Esophagus (tissue), 2 donors: ENCODE measurements at regions not wholly inside any gene's neighbourhood (a gene's known extent, or its start where the extent isn't known, plus 50 kb on each side); places are given as distances from the start of the nearest gene placed in this dataset.

ENCODE experiments used
- H3K27ac ChIP-seq, 2 donors: one replicate each; pipeline ENCODE4 v1.5.1; 2013; ENCODE audit warnings: low read depth in 2 of 2, mild to moderate bottlenecking in 2 of 2, inconsistent platforms in 1 of 2, low read length in 1 of 2, moderate library complexity in 1 of 2
- H3K27me3 ChIP-seq, 2 donors: one replicate each; pipeline ENCODE4 v1.6.1; 2013; ENCODE audit warnings: low read length in 2 of 2, control low read depth in 1 of 2, mild to moderate bottlenecking in 1 of 2; ENCODE audit not compliant: insufficient read depth in 2 of 2, control insufficient read depth in 1 of 2
- H3K36me3 ChIP-seq, 2 donors: one replicate each; pipeline ENCODE4 v1.6.1; 2013; ENCODE audit warnings: low read length in 1 of 2; ENCODE audit not compliant: control insufficient read depth in 2 of 2, insufficient read depth in 2 of 2
- H3K4me1 ChIP-seq, 2 donors: one replicate each; pipeline ENCODE4 v1.6.1; 2013; ENCODE audit warnings: low read length in 1 of 2; ENCODE audit not compliant: control insufficient read depth in 2 of 2, insufficient read depth in 2 of 2
- H3K4me3 ChIP-seq, 2 donors: one replicate each; pipeline ENCODE4 v1.5.1; 2013; ENCODE audit warnings: low read length in 2 of 2, mild to moderate bottlenecking in 2 of 2, low read depth in 1 of 2, moderate library complexity in 1 of 2
- H3K9me3 ChIP-seq, 2 donors: one replicate each; pipeline ENCODE4 v1.6.1; 2013; ENCODE audit warnings: mild to moderate bottlenecking in 2 of 2, low read depth in 1 of 2, low read length in 1 of 2, moderate library complexity in 1 of 2; ENCODE audit not compliant: control insufficient read depth in 2 of 2, insufficient read depth in 1 of 2
- WGBS, 2 donors: extraction: QIAGEN DNeasy Blood & Tissue Kit; methylation state at CpG; one replicate each; pipeline ENCODE4 v1.1.7; 2013; 5-methylcytosine and 5-hydroxymethylcytosine counted together
- donor health status: healthy with polysubstance abuse.
- donor health status: Bipolar disorder and iron deficiency.

DNA sequence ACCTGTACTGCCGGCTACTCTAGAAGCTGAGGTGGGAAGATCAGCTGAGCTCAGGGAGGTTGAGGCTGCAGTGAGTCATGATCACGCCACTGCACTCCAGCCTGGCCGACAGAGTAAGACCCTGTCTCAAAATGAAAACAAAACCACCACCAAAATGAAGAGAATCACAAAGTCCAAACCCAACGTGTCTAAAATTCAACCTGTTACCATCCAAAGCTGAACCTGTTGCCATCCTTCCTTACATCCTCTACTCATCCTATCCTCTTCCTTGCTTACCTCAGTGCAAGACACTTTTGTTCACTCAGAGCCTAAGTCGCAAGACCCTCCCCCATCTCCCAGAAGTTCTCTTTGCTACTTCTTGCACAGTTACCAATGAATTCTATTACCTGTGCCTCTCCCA is 299.7 kb downstream of the ATP23 start:
- Histone ChIP-seq H3K27ac (no peak overlapping the region), H3K9me3 (no peaks in the 10 kb centered on the region), H3K4me1 (no peaks in the 10 kb centered on the region), H3K4me3 (no peak overlapping the region), H3K27me3 (peaks cover 0 to 4% of the 10 kb centered on the region in 2 donors), H3K36me3 (no peaks in the 10 kb centered on the region)
- WGBS, 2 donors, result 91 to 97% methylated on average over 5 of the region's 5 CpGs

DNA sequence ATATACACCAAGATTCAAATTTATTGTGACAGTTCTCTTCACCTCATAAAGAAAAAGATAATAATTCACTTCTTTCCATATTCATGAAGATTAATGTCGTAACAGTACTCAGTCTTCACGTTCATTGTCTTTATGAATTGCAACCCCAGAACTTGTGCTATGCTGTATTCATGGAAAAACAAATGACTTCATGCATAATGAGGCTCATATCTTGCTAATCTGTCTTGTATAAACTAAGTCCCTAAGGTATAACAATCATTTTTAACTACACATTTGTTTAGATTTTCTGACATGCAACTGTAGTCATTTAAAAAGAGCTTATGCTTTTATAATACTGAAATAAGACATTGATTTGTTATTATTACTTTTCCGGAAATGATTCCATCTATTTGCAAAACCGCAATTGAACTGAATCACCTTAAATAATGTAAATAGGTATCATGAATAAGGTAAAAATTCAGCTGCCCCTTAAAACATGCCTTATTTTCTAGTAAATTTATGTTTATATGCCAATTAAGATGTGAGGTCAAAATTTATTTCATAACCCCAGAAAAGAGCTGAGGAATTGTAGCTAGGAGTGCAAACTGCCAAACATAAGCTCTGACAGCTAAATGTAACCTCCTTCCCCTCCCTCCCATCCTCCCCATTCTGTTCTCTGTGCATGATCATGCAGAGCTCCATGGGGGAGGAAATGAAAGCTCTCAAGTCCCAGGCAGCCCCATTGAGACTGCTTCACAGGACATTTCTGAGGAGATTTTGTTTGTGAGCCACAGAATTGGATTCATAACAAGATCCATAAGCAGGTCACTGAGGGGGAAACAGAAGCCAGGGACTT is 301.6 kb downstream of the ATP23 start:
- peaks cover 0 to 4% of the 10 kb centered on the region in 2 donors for H3K27me3 ChIP-seq
- no peaks in the 10 kb centered on the region for H3K4me1 ChIP-seq
- no peak overlapping the region for H3K4me3 ChIP-seq
- H3K36me3 ChIP-seq, result no peaks in the 10 kb centered on the region
- no peaks in the 10 kb centered on the region for H3K9me3 ChIP-seq
- WGBS, 2 donors, result 58 to 73% methylated on average over 4 of the region's 4 CpGs
- H3K27ac ChIP-seq, result no peak overlapping the region

DNA sequence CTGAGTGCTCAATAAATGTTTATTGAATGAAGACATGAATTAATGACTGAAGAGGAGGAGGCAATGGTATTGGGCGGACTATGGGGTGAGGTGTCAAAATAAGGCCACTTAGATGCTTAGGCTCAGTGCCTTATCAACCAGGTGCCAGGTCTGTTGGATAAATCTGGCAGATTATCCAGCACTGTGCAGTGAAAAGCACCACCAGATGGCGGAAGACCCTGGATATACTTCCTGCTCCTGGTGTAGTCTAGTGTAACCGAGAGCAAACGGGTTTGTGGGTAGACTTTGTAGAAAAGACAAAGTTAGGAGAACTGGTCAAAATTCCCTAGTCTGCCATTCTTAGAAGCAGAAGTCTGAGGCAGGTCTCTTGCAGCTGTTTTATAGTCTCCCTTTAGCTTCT is 306.3 kb downstream of the ATP23 start:
- 92 to 94% methylated on average over 4 of the region's 4 CpGs for WGBS, 2 donors

DNA sequence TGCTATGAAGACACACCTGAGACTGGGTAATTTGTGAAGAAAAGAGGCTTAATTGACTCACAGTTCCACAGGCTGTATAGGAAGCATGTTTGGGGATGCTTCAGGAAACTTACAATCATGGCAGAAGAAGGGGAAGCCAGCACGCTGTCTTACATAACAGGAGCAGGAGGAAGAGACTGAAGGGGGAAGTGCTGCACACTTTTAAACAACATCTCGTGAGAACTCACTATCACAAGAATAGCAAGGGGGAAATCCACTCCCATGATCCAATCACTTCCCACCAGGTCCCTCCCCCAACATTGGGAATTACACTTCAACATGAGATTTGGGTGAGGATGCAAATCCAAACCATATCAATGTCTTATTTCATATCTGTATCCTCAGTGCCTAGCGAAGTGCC is 307.2 kb downstream of the ATP23 start:
- H3K27me3 ChIP-seq, result no peaks in the 10 kb centered on the region
- no peaks in the 10 kb centered on the region for H3K4me1 ChIP-seq
- no peaks in the 10 kb centered on the region for H3K9me3 ChIP-seq
- H3K36me3 ChIP-seq, result no peaks in the 10 kb centered on the region
- H3K27ac ChIP-seq, result no peak overlapping the region
- WGBS, 2 donors, result 84 to 87% methylated on average over 3 of the region's 3 CpGs
- no peak overlapping the region for H3K4me3 ChIP-seq

More for the DNA sequence above, 306.3 kb downstream of the ATP23 start:
- H3K9me3 ChIP-seq, result no peaks in the 10 kb centered on the region
- H3K27ac ChIP-seq, result no peak overlapping the region
- no peaks in the 10 kb centered on the region for H3K4me1 ChIP-seq
- H3K27me3 ChIP-seq, result no peaks in the 10 kb centered on the region
- H3K36me3 ChIP-seq, result no peaks in the 10 kb centered on the region
- H3K4me3 ChIP-seq, result no peak overlapping the region

DNA sequence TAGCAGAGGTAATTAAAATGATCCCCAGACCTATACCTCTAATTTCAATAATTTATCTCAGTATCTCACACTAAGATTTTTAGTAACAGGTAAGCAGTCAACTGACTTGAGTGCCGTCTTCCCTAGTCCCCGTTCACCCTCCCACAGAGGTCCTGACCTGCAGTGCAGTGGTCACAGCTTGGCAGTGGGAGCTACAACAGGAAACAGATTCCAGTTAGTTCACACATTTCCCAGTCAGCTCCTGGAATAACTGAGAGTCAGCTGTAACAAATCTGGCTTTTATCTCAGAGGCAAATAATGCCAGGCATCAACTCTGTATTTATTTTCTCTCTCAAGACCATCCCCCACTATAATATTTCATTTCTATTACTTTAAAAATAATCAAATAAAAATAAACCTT is 308.2 kb downstream of the ATP23 start:
- H3K4me3 ChIP-seq, result no peak overlapping the region
- H3K9me3 ChIP-seq, result no peaks in the 10 kb centered on the region
- 67 to 69% methylated on average over 2 of the region's 2 CpGs for WGBS, 2 donors
- no peaks in the 10 kb centered on the region for H3K27me3 ChIP-seq
- H3K4me1 ChIP-seq, result no peaks in the 10 kb centered on the region
- H3K27ac ChIP-seq, result no peak overlapping the region
- H3K36me3 ChIP-seq, result no peaks in the 10 kb centered on the region

DNA sequence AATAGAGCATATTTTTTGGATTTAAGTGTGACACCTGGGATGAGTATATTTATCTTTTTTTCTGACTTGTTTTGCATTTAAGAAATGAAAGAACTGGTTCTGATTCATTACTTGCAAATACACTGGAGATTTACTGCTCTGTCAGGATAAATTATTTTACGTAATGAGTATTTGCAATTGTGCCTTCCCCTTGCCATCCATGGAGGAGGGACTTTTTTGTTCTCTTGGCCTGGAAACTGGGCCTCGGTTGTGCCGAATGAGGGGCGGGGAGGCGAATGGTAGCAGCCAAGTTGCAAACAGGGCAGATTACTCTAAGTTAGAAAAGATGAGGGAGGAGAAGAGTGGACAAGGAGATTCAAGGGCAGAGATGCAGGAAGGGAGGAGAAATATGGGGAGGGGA is 308.7 kb downstream of the ATP23 start:
- no peaks in the 10 kb centered on the region for H3K36me3 ChIP-seq
- no peak overlapping the region for H3K27ac ChIP-seq
- 64 to 71% methylated on average over 5 of the region's 5 CpGs for WGBS, 2 donors
- no peaks in the 10 kb centered on the region for H3K4me1 ChIP-seq
- H3K27me3 ChIP-seq, result no peaks in the 10 kb centered on the region
- H3K9me3 ChIP-seq, result no peaks in the 10 kb centered on the region
- H3K4me3 ChIP-seq, result no peak overlapping the region

DNA sequence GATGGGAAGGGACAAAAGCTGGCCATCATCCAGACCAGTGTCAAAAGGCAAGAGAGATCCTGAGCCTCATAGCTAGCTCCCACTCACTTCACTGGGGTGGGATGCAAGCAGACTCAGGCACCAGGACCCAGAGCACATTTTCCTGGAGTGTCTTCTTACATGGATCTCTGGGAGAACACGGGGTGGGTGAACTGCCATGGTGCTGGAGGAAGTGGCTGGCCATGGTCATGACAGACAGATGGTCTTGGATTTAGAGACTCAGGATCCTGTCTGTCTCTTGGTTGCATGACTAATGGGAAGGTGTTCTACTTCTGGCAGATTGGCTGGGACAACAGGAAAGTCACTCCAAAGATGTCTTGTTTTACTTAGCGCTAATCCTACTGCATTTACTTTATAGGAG is 311.5 kb downstream of the ATP23 start:
- Histone ChIP-seq H3K4me3 (no peak overlapping the region), H3K4me1 (no peaks in the 10 kb centered on the region), H3K27me3 (no peaks in the 10 kb centered on the region), H3K9me3 (no peaks in the 10 kb centered on the region), H3K27ac (no peak overlapping the region), H3K36me3 (no peaks in the 10 kb centered on the region)
- 54 to 71% methylated on average over 2 of the region's 2 CpGs for WGBS, 2 donors

DNA sequence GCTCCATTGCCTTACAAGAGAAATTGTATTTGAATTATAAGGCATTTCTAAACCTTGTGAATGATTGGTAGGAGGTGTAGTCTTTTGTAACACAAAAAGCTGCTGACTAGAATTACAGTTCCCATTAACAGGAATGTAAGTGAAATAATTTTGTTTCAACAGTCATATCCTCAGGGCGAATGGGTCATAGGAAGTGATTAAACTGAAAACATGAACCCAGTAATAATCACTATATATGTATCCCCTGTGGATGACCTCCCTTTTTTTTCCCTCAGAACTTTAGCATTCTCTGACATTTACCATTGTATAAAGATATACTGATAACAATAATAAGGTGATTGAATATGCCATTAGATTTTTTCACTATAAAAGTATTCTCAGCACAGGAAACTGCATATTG is 312.3 kb downstream of the ATP23 start:
- no peaks in the 10 kb centered on the region for H3K27me3 ChIP-seq
- H3K9me3 ChIP-seq, result no peaks in the 10 kb centered on the region
- H3K4me3 ChIP-seq, result no peak overlapping the region
- no peaks in the 10 kb centered on the region for H3K4me1 ChIP-seq
- WGBS, 2 donors, result 39 to 53% methylated on average over 1 of the region's 1 CpG
- no peak overlapping the region for H3K27ac ChIP-seq
- H3K36me3 ChIP-seq, result no peaks in the 10 kb centered on the region

DNA sequence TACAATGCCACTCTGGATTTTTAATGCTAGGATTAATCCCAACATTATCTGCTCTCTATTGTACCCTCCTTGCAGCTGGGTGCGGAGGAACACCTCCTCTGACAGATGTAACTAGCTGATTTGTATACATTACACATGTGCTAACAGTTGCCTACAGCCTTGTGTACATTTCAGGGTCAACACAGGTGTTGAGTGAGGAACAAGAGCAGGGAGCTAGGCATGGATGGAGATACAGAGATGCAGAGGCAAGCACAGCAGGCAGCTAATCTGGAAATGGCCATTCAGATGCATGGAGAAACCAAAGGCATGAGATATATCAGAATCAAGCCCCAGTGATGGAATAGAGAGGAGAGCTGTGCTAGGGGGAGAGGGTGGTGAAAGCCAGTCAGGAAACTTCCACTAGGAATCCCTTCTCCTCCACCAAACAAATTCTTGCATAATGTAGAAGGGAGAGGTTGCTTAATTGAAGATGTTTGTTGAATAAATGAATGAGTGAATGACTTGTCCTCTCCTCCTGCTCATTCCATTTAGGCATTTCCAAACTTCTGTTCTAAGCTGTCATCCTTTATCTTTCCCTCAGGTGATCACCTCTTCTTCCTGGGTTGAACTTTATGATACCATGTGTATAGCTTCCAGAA is 313.2 kb downstream of the ATP23 start:
- Histone ChIP-seq H3K27me3 (no peaks in the 10 kb centered on the region), H3K27ac (no peak overlapping the region), H3K9me3 (no peaks in the 10 kb centered on the region), H3K4me1 (no peaks in the 10 kb centered on the region), H3K4me3 (no peak overlapping the region), H3K36me3 (no peaks in the 10 kb centered on the region)
- 63 to 74% methylated on average over 1 of the region's 1 CpG for WGBS, 2 donors

DNA sequence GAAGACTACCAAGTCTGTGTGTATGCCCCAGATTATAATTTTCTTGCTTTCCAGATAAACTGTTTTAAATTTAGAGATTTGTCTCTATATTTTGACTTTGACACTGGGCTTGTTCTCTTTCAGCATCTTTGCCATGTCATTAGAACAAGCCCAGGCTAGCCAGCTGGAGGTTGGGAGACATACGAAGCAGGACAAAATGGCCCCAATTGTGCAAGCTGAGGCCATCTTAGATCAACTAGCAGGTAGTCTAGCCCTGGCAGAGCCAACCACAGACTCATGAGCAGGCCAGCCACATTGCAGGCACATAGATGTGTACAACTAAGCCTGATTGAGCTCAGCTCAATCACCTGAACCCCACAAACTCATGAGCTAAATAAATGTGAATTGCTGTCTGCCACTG is 321.4 kb downstream of the ATP23 start:
- H3K27ac ChIP-seq, result no peak overlapping the region

More for the DNA sequence above, 321.4 kb downstream of the ATP23 start:
- Histone ChIP-seq H3K9me3 (no peaks in the 10 kb centered on the region), H3K4me1 (no peaks in the 10 kb centered on the region), H3K27me3 (no peaks in the 10 kb centered on the region), H3K4me3 (no peak overlapping the region), H3K36me3 (no peaks in the 10 kb centered on the region)
- WGBS, 2 donors, result 55 to 75% methylated on average over 1 of the region's 1 CpG
